NCI-H2196 (cell line): ENCODE measurements at regions not wholly inside any gene's neighbourhood (a gene's known extent, or its start where the extent isn't known, plus 50 kb on each side); places are given as distances from the start of the nearest gene placed in this dataset.

Experiments used
- DNase-seq: peaks from one replicate; lab custom pipeline; 2025; ENCODE audit not compliant: unreplicated experiment; lab: John Stamatoyannopoulos, UW

- DNase-seq = no peak
These were observed 344.3 kb upstream of the CDIN1 start for GRCh38 chr15:36235173-36235572.

- DNase-seq = no peak
These were observed 339.9 kb upstream of the CDIN1 start for GRCh38 chr15:36239509-36239908.

GRCh38 chr15:36251450-36251849, 328.0 kb upstream of the CDIN1 start:
- no peak for DNase-seq

- no peak for DNase-seq
These were observed 327.2 kb upstream of the CDIN1 start for GRCh38 chr15:36252146-36252711.

GRCh38 chr15:36254426-36254825, 325.0 kb upstream of the CDIN1 start:
- no peak for DNase-seq

GRCh38 chr15:36256404-36256807, 323.0 kb upstream of the CDIN1 start:
- no peak for DNase-seq

GRCh38 chr15:36263666-36264065, 315.8 kb upstream of the CDIN1 start:
- no peak for DNase-seq

- DNase-seq = no peak
These were observed 314.0 kb upstream of the CDIN1 start for GRCh38 chr15:36265422-36265821.

- DNase-seq = no peak
These were observed 308.4 kb upstream of the CDIN1 start for GRCh38 chr15:36271048-36271447.

- DNase-seq = no peak
These were observed 303.8 kb upstream of the CDIN1 start for GRCh38 chr15:36275656-36276055.

- DNase-seq = no peak
These were observed 301.2 kb upstream of the CDIN1 start for GRCh38 chr15:36278219-36278618.

GRCh38 chr15:36282821-36283220, 296.6 kb upstream of the CDIN1 start:
- no peak for DNase-seq

GRCh38 chr15:36284911-36285310, 294.5 kb upstream of the CDIN1 start:
- DNase-seq = no peak

- DNase-seq = no peak
These were observed 287.9 kb upstream of the CDIN1 start for GRCh38 chr15:36291501-36291900.

- DNase-seq = no peak
These were observed 285.1 kb upstream of the CDIN1 start for GRCh38 chr15:36294359-36294758.

GRCh38 chr15:36301947-36302346, 277.5 kb upstream of the CDIN1 start:
- DNase-seq = no peak

- DNase-seq = no peak
These were observed 266.4 kb upstream of the CDIN1 start for GRCh38 chr15:36313021-36313420.

GRCh38 chr15:36313736-36314280, 265.6 kb upstream of the CDIN1 start:
- DNase-seq = no peak

- DNase-seq = no peak
These were observed 263.8 kb upstream of the CDIN1 start for GRCh38 chr15:36315649-36316048.

- no peak for DNase-seq
These were observed 255.8 kb upstream of the CDIN1 start for GRCh38 chr15:36323615-36324014.

GRCh38 chr15:36325206-36325605, 254.2 kb upstream of the CDIN1 start:
- no peak for DNase-seq

- DNase-seq = no peak
These were observed 249.8 kb upstream of the CDIN1 start for GRCh38 chr15:36329592-36329991.

GRCh38 chr15:36330598-36330997, 248.8 kb upstream of the CDIN1 start:
- no peak for DNase-seq
